BLaER1 (cell line): ENCODE measurements at regions not wholly inside any gene's neighbourhood (a gene's known extent, or its start where the extent isn't known, plus 50 kb on each side); places are given as distances from the start of the nearest gene placed in this dataset.

Source experiments
- H3K27ac ChIP-seq: shearing (Covaris generic); formaldehyde crosslinking; 2 replicates; pipeline ENCODE4 v1.8.1; 2022
- H3K27me3 ChIP-seq: shearing (Covaris generic); formaldehyde crosslinking; 2 replicates; pipeline ENCODE4 v1.8.1; 2022
- H3K36me3 ChIP-seq: shearing (Covaris generic); formaldehyde crosslinking; 2 replicates; pipeline ENCODE4 v1.8.1; 2022
- H3K4me1 ChIP-seq: shearing (Covaris generic); formaldehyde crosslinking; 2 replicates; pipeline ENCODE4 v1.8.1; 2022
- H3K4me2 ChIP-seq: shearing (Covaris generic); formaldehyde crosslinking; 2 replicates; pipeline ENCODE4 v1.8.1; 2022
- H3K4me3 ChIP-seq: shearing (Covaris generic); formaldehyde crosslinking; 2 replicates; pipeline ENCODE4 v1.8.1; 2022
- H3K9ac ChIP-seq: shearing (Covaris generic); formaldehyde crosslinking; 2 replicates; pipeline ENCODE4 v1.8.1; 2022
- H3K9me3 ChIP-seq: shearing (Covaris generic); formaldehyde crosslinking; 2 replicates; pipeline ENCODE4 v1.8.1; 2022
- H4K20me1 ChIP-seq: shearing (Covaris generic); formaldehyde crosslinking; 2 replicates; pipeline ENCODE4 v1.8.1; 2022
- Cebpa-rat ChIP-seq: shearing (Covaris generic); IDR thresholded peaks from 2 replicates; pipeline ENCODE4 v1.8.1; 2022

GRCh38 chr5:116389601-116390000 lies 185.0 kb downstream of the SEMA6A start:
- Histone ChIP-seq H3K4me3 (no peak overlapping the region), H3K4me2 (peak overlapping the region; percentile 79), H3K27ac (no peak overlapping the region), H3K36me3 (no peaks in the 10 kb centered on the region), H3K9me3 (no peaks in the 10 kb centered on the region), H3K4me1 (peaks cover 25% of the 10 kb centered on the region), H4K20me1 (no peaks in the 10 kb centered on the region), H3K27me3 (no peaks in the 10 kb centered on the region), H3K9ac (no peak overlapping the region)
- no peak for TF ChIP-seq Cebpa-rat

GRCh38 chr5:116388564-116389258 lies 185.9 kb downstream of the SEMA6A start:
- H3K9me3 ChIP-seq, result no peaks in the 10 kb centered on the region

GRCh38 chr5:116387738-116388137 lies 186.9 kb downstream of the SEMA6A start:
- Histone ChIP-seq H3K36me3 (no peaks in the 10 kb centered on the region), H3K27me3 (no peaks in the 10 kb centered on the region), H3K4me1 (peaks cover 25% of the 10 kb centered on the region), H3K9me3 (no peaks in the 10 kb centered on the region), H4K20me1 (no peaks in the 10 kb centered on the region), H3K27ac (no peak overlapping the region), H3K4me2 (no peak overlapping the region), H3K4me3 (no peak overlapping the region), H3K9ac (no peak overlapping the region)
- no peak for TF ChIP-seq Cebpa-rat

More at GRCh38 chr5:116388564-116389258, 185.9 kb downstream of the SEMA6A start:
- Histone ChIP-seq H3K4me3 (no peak overlapping the region), H3K27ac (no peak overlapping the region; the same call in none of the 2 replicates), H3K36me3 (no peaks in the 10 kb centered on the region), H3K27me3 (no peaks in the 10 kb centered on the region), H3K4me1 (peaks cover 25% of the 10 kb centered on the region), H3K9ac (0 out of 2 replicates have a peak overlapping the region, but pooled peaks have one; percentile 10), H4K20me1 (no peaks in the 10 kb centered on the region), H3K4me2 (peak overlapping the region; percentile 79)
- no peak for TF ChIP-seq Cebpa-rat

GRCh38 chr5:116386633-116387032 lies 188.0 kb downstream of the SEMA6A start:
- Histone ChIP-seq H4K20me1 (no peaks in the 10 kb centered on the region), H3K27ac (no peak overlapping the region), H3K9ac (no peak overlapping the region), H3K4me1 (peaks cover 25% of the 10 kb centered on the region), H3K4me2 (no peak overlapping the region), H3K4me3 (no peak overlapping the region), H3K9me3 (no peaks in the 10 kb centered on the region), H3K36me3 (no peaks in the 10 kb centered on the region), H3K27me3 (no peaks in the 10 kb centered on the region)
- no peak for TF ChIP-seq Cebpa-rat

DNA sequence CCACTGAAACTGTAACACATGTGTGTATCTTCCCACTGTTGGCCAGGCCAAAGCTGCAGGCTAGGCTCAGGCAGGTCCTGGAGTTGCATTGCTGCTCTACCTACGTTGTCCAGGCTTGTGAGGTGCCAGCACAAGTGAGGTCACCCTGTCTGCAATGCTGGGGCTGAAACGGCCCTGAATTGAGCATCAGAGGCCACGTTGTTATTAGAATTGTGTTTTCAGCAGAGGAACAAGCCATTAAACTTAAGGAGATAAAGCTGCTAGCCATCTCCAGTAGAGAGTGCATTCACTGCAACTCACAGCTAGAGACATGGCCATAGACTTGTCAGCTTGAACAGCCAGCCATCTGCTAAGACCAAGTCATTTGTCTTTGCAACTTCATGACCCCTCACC lies 191.8 kb downstream of the SEMA6A start:
- H4K20me1 ChIP-seq, result no peaks in the 10 kb centered on the region
- TF ChIP-seq Cebpa-rat, result no peak
- H3K9me3 ChIP-seq, result no peaks in the 10 kb centered on the region

GRCh38 chr5:116382032-116382873 lies 192.4 kb downstream of the SEMA6A start:
- H3K9me3 ChIP-seq, result no peaks in the 10 kb centered on the region
- H3K9ac ChIP-seq, result no peak overlapping the region
- no peak overlapping the region for H3K4me3 ChIP-seq
- H3K27me3 ChIP-seq, result no peaks in the 10 kb centered on the region
- no peak for TF ChIP-seq Cebpa-rat
- H3K4me2 ChIP-seq, result no peak overlapping the region
- no peaks in the 10 kb centered on the region for H3K36me3 ChIP-seq
- H4K20me1 ChIP-seq, result no peaks in the 10 kb centered on the region
- H3K27ac ChIP-seq, result no peak overlapping the region
- peaks cover 24% of the 10 kb centered on the region for H3K4me1 ChIP-seq

More for the DNA sequence above, 191.8 kb downstream of the SEMA6A start:
- H3K4me3 ChIP-seq, result no peak overlapping the region
- H3K27ac ChIP-seq, result no peak overlapping the region
- H3K27me3 ChIP-seq, result no peaks in the 10 kb centered on the region
- H3K9ac ChIP-seq, result no peak overlapping the region
- H3K4me2 ChIP-seq, result no peak overlapping the region
- H3K36me3 ChIP-seq, result no peaks in the 10 kb centered on the region
- H3K4me1 ChIP-seq, result peaks cover 19% of the 10 kb centered on the region

DNA sequence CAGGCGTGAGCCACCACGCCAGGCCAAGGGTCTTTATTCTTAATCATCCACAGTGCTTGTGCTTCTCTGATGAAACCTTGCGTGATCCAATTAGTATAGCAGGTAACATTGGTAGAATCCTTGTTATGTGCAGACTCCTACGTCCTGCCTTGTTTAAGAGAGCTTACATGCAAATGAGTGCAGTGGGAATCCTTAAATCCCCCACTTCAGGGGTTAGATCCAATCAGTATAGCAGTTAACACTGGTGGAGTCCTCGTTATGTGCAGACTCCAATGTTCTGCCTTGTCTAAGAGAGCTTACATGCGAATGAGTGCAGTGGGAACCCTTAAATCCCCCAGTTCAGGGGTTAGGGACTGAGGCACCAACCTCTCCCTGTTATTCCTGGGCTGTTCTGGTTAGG lies 193.4 kb downstream of the SEMA6A start:
- no peak overlapping the region for H3K27ac ChIP-seq
- no peak overlapping the region for H3K4me3 ChIP-seq
- H3K9me3 ChIP-seq, result no peaks in the 10 kb centered on the region
- no peaks in the 10 kb centered on the region for H4K20me1 ChIP-seq
- no peak overlapping the region for H3K4me2 ChIP-seq
- no peaks in the 10 kb centered on the region for H3K36me3 ChIP-seq
- H3K4me1 ChIP-seq, result peaks cover 21% of the 10 kb centered on the region
- TF ChIP-seq Cebpa-rat, result no peak
- no peaks in the 10 kb centered on the region for H3K27me3 ChIP-seq
- H3K9ac ChIP-seq, result no peak overlapping the region

- no peak overlapping the region for H3K4me2 ChIP-seq
- no peak overlapping the region for H3K27ac ChIP-seq
- no peaks in the 10 kb centered on the region for H4K20me1 ChIP-seq
- no peaks in the 10 kb centered on the region for H3K27me3 ChIP-seq
- TF ChIP-seq Cebpa-rat, result no peak
- H3K9ac ChIP-seq, result no peak overlapping the region
- H3K36me3 ChIP-seq, result 0 out of 2 replicates have a peak, but pooled peaks cover 3% of the 10 kb centered on the region
- no peaks in the 10 kb centered on the region for H3K9me3 ChIP-seq
- no peak overlapping the region for H3K4me3 ChIP-seq
- peaks cover 21% of the 10 kb centered on the region for H3K4me1 ChIP-seq
Measured at GRCh38 chr5:116380621-116381020, 194.0 kb downstream of the SEMA6A start.

GRCh38 chr5:116379306-116379705 lies 195.3 kb downstream of the SEMA6A start:
- Histone ChIP-seq H3K9me3 (no peaks in the 10 kb centered on the region), H3K4me2 (no peak overlapping the region), H3K4me1 (peaks cover 21% of the 10 kb centered on the region), H3K36me3 (0 out of 2 replicates have a peak, but pooled peaks cover 3% of the 10 kb centered on the region), H3K27me3 (no peaks in the 10 kb centered on the region), H3K27ac (no peak overlapping the region), H4K20me1 (no peaks in the 10 kb centered on the region), H3K9ac (no peak overlapping the region), H3K4me3 (no peak overlapping the region)
- TF ChIP-seq Cebpa-rat, result no peak

DNA sequence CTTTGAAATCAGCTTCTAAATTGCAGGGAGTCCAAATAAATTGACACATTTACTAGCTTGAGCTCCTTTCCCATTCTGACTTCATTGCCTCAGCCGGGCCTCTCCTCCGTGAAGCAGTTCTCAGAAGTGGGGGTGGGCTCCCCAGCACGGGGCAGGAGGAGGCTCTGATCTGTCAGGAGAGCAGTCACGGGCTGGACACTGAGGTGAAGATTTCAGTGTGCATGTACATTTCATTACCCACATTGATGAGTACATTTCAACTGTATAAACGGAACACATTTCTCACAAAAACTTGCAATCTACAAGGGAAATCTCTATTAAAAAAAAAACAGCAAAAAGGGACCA lies 195.9 kb downstream of the SEMA6A start:
- Histone ChIP-seq H3K27me3 (no peaks in the 10 kb centered on the region), H3K9me3 (0 out of 2 replicates have a peak, but pooled peaks cover 2% of the 10 kb centered on the region), H3K4me1 (peaks cover 21% of the 10 kb centered on the region), H3K4me3 (no peak overlapping the region), H3K4me2 (peak overlapping the region; percentile 42), H3K36me3 (0 out of 2 replicates have a peak, but pooled peaks cover 3% of the 10 kb centered on the region), H3K27ac (no peak overlapping the region), H3K9ac (no peak overlapping the region), H4K20me1 (no peaks in the 10 kb centered on the region)
- TF ChIP-seq Cebpa-rat, result no peak
